OCI-LY3 (cell line): ENCODE measurements at regions not wholly inside any gene's neighbourhood (a gene's known extent, or its start where the extent isn't known, plus 50 kb on each side); places are given as distances from the start of the nearest gene placed in this dataset.

Experiments used
- H2AFZ ChIP-seq: fragments of 200-600, 300-600 bp; shearing (Covaris generic); 2 replicates; pipeline ENCODE4 v1.6.0; 2014; ENCODE audit warnings: antibody characterized with exemption, low read depth, low read length
- H3K27ac ChIP-seq: fragments of 200-600, 300-600 bp; sonication (generic); 2 replicates; pipeline ENCODE4 v1.5.1; 2014; ENCODE audit warnings: mild to moderate bottlenecking, low read length, moderate library complexity, mixed read lengths
- H3K27me3 ChIP-seq: fragments of 200-600, 300-600 bp; sonication (generic); 2 replicates; pipeline ENCODE4 v1.6.1; 2014; ENCODE audit warnings: low read depth, low read length, mixed read lengths
- H3K36me3 ChIP-seq: fragments of 200-600, 300-600 bp; sonication (generic); replicated peaks from 2 replicates; pipeline ENCODE3; 2014; ENCODE audit warnings: low read depth, low read length, mixed read lengths
- H3K4me1 ChIP-seq: fragments of 300-600, 200-600 bp; sonication (generic); 2 replicates; pipeline ENCODE4 v1.6.1; 2014; ENCODE audit warnings: low read length, mixed read lengths
- H3K4me2 ChIP-seq: fragments of 200-600, 300-600 bp; sonication (generic); 2 replicates; pipeline ENCODE4 v1.6.1; 2014; ENCODE audit warnings: low read length, mixed read lengths
- H3K4me3 ChIP-seq: fragments of 300-600, 200-600 bp; sonication (generic); 2 replicates; pipeline ENCODE4 v1.5.1; 2014; ENCODE audit warnings: antibody characterized with exemption, mild to moderate bottlenecking, low read length, moderate library complexity
- H3K79me2 ChIP-seq: fragments of 300-600, 200-600 bp; shearing (Covaris generic); 2 replicates; pipeline ENCODE4 v1.6.1; 2014; ENCODE audit warnings: mild to moderate bottlenecking, low read length, mixed read lengths
- H3K9ac ChIP-seq: fragments of 300-600, 200-600 bp; shearing (Covaris generic); 2 replicates; pipeline ENCODE4 v1.6.0; 2014; ENCODE audit warnings: mild to moderate bottlenecking, low read length, moderate library complexity
- H3K9me3 ChIP-seq: fragments of 200-600, 300-600 bp; shearing (Covaris generic); 2 replicates; pipeline ENCODE4 v1.6.1; 2014; ENCODE audit warnings: low read length, mixed read lengths; ENCODE audit not compliant: insufficient read depth
- H4K20me1 ChIP-seq: fragments of 200-600, 300-600 bp; sonication (generic); 2 replicates; pipeline ENCODE4 v1.6.1; 2016; ENCODE audit warnings: low read length, mixed read lengths; ENCODE audit not compliant: insufficient read depth
- EZH2phosphoT487 ChIP-seq: fragments of 200-600 bp; shearing (Covaris generic); IDR thresholded peaks from 2 replicates; pipeline ENCODE4 v1.6.1; 2018; ENCODE audit warnings: antibody characterized with exemption, mixed run types, low read depth
- TF ChIP-seq, protein P1 (sequence below): fragments of 200-600, 300-600 bp; sonication (generic); IDR thresholded peaks from 2 replicates; pipeline ENCODE4 v1.5.1; 2014; ENCODE audit warnings: antibody characterized with exemption, low read length, low read depth

DNA sequence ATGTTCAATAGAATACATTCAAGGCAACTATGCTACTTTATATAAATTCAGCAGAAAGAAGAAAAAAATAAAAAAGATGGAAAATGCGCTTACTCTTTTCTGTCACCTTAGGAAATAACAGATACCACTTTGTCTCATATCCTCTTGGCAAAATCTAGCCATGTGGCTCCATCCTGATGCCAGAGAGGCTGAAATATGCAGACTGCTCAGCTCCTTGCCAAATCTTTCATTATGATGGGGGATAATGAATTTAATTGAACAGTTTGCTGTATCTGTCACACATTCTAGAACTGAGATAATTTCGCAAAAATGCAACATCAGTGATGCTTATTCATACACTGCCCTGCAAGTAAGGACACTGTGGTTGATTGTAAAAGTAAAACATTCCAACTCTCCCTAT lies 1081.5 kb downstream of the PLOD2 start:
- no peak overlapping the region for H3K4me3 ChIP-seq
- no peaks in the 10 kb centered on the region for H3K79me2 ChIP-seq
- no peak overlapping the region for H3K27ac ChIP-seq
- H3K9ac ChIP-seq = no peak overlapping the region
- no peak overlapping the region for H2AFZ ChIP-seq
- H3K36me3 ChIP-seq = no peaks in the 10 kb centered on the region
- no peaks in the 10 kb centered on the region for H3K27me3 ChIP-seq
- no peaks in the 10 kb centered on the region for H4K20me1 ChIP-seq
- no peaks in the 10 kb centered on the region for H3K4me1 ChIP-seq
- no peak overlapping the region for H3K4me2 ChIP-seq
- H3K9me3 ChIP-seq = no peaks in the 10 kb centered on the region
- TF ChIP-seq, protein P1, sequence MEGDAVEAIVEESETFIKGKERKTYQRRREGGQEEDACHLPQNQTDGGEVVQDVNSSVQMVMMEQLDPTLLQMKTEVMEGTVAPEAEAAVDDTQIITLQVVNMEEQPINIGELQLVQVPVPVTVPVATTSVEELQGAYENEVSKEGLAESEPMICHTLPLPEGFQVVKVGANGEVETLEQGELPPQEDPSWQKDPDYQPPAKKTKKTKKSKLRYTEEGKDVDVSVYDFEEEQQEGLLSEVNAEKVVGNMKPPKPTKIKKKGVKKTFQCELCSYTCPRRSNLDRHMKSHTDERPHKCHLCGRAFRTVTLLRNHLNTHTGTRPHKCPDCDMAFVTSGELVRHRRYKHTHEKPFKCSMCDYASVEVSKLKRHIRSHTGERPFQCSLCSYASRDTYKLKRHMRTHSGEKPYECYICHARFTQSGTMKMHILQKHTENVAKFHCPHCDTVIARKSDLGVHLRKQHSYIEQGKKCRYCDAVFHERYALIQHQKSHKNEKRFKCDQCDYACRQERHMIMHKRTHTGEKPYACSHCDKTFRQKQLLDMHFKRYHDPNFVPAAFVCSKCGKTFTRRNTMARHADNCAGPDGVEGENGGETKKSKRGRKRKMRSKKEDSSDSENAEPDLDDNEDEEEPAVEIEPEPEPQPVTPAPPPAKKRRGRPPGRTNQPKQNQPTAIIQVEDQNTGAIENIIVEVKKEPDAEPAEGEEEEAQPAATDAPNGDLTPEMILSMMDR = no peak
- TF ChIP-seq EZH2phosphoT487 = no peak

DNA sequence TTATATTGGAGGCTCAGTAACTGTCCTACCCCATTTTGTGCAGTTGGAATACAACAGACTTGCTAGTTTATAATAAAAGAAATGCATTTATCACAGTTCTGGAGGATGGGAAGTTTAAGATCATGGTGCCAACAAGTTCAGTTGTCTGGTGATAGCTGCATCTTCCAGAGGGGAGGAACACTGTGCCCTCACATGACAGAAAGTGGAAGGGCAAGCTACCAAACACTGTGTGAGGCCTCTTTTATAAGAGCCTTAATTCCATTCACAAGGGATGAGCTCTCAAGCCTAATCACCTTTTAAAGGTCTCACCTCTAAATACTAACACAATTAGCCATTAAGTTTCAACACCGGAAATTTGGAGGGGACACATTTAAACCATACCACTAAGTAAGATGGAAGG lies 1073.9 kb downstream of the PLOD2 start:
- H2AFZ ChIP-seq = no peak overlapping the region
- H3K9ac ChIP-seq = no peak overlapping the region
- H3K79me2 ChIP-seq = no peaks in the 10 kb centered on the region
- H3K27me3 ChIP-seq = no peaks in the 10 kb centered on the region
- no peaks in the 10 kb centered on the region for H4K20me1 ChIP-seq
- H3K27ac ChIP-seq = no peak overlapping the region
- H3K4me1 ChIP-seq = peaks cover 17% of the 10 kb centered on the region
- no peaks in the 10 kb centered on the region for H3K36me3 ChIP-seq
- H3K4me2 ChIP-seq = no peak overlapping the region
- no peak overlapping the region for H3K4me3 ChIP-seq
- no peaks in the 10 kb centered on the region for H3K9me3 ChIP-seq
- TF ChIP-seq, protein P1 = no peak
- TF ChIP-seq EZH2phosphoT487 = no peak

DNA sequence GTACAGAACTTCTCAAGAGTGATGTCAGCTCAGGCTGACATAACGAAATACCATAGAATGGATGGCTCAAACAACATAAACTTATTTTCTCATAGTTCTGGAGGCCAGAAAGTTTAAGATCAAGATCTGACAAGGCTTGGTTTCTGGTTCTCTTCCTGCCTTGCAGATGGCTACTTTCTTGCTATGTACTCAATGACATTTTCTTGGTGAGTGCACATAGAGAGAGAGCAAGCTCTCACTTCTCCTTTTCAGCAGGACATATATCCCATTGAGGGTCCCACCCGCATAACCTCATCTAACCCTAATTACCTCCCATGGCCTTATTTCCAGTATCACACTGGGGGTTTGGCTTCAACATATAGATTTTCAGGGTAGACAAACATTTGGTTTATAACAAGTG lies 1072.1 kb downstream of the PLOD2 start:
- Histone ChIP-seq H2AFZ (no peak overlapping the region), H4K20me1 (no peaks in the 10 kb centered on the region), H3K9me3 (no peaks in the 10 kb centered on the region), H3K9ac (no peak overlapping the region), H3K27me3 (no peaks in the 10 kb centered on the region), H3K4me2 (peak overlapping the region; percentile 26), H3K79me2 (no peaks in the 10 kb centered on the region), H3K27ac (peak overlapping the region; percentile 7), H3K4me3 (no peak overlapping the region), H3K36me3 (no peaks in the 10 kb centered on the region), H3K4me1 (peaks cover 17% of the 10 kb centered on the region)
- TF ChIP-seq, protein P1 = no peak
- TF ChIP-seq EZH2phosphoT487 = no peak

DNA sequence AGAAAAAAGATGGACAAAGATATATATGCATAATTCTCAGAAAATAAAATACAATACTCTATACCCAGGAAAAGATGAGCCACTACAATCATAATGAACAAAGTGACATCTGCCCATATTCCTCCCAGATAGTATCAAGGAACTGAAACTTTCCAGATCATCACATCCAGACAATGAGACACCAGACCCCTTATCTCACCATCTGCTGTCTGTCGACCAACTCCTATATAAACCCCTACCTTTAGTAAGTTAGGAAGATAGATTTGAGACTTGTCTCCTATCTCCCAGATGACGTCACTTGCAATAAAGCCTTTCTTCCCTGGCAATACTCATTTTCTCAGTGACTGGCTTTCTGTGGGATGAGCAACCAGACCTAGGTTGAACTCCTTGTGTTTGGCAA lies 1071.6 kb downstream of the PLOD2 start:
- TF ChIP-seq, protein P1 = no peak
- TF ChIP-seq EZH2phosphoT487 = no peak
- peak overlapping the region; percentile 26; the same call in 1 of the 2 replicates for H3K4me2 ChIP-seq

More for the DNA sequence above, 1071.6 kb downstream of the PLOD2 start:
- H3K9me3 ChIP-seq = no peaks in the 10 kb centered on the region
- H3K4me1 ChIP-seq = peaks cover 18% of the 10 kb centered on the region
- H3K27ac ChIP-seq = 0 out of 2 replicates have a peak overlapping the region, but pooled peaks have one; percentile 7
- no peak overlapping the region for H2AFZ ChIP-seq
- H3K4me3 ChIP-seq = no peak overlapping the region
- no peaks in the 10 kb centered on the region for H3K79me2 ChIP-seq
- no peaks in the 10 kb centered on the region for H3K27me3 ChIP-seq
- no peaks in the 10 kb centered on the region for H3K36me3 ChIP-seq
- no peaks in the 10 kb centered on the region for H4K20me1 ChIP-seq
- H3K9ac ChIP-seq = no peak overlapping the region
